HG03469 (cell line): ENCODE measurements at regions not wholly inside any gene's neighbourhood (a gene's known extent, or its start where the extent isn't known, plus 50 kb on each side); places are given as distances from the start of the nearest gene placed in this dataset.

Experiments
- ATAC-seq: cut with Tn5 transposase; IDR thresholded peaks from one replicate; pipeline ENCODE4 v1.9.1; 2021; ENCODE audit warnings: mild to moderate bottlenecking, moderate library complexity, moderate number of reproducible peaks; ENCODE audit not compliant: unreplicated experiment

DNA sequence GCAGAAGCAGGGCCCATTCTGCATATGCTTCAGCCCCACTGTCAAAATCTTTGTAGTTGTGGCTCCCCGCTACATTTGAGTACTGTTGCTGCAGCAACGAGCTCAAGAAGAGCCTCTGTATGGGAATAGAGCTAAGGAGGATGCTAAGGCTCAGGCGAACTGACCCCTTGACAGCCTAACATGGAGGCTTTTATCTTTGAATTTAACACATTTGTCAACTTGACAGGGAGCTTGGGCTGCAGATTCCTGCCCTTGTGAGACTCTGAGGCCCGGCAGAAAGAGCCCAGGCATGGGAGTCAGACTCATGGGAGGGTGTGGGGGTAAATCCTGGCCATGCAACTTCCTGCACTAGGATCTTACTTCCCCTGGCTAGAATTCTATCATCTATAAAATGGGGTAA is 278.7 kb upstream of the CITED2 start:
- ATAC-seq = no peak

DNA sequence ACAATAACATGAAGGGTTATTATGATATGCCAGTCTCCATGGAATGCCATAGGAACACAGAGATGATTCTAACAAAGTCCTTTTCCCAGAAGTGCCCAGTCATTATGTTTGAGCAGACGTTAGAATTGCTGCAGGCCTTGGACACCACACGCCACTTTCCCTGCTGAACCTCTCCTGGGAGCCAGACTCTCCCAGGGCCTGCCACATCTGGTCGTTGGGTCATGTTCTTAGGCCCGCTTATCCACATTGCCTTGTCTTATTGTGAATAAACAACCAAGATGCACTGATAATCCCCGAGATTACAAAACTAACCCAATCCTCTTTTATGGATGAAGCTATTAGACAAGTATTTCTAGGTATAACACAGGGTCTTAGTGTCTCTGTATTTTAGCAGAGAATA is 276.5 kb upstream of the CITED2 start:
- ATAC-seq = no peak

DNA sequence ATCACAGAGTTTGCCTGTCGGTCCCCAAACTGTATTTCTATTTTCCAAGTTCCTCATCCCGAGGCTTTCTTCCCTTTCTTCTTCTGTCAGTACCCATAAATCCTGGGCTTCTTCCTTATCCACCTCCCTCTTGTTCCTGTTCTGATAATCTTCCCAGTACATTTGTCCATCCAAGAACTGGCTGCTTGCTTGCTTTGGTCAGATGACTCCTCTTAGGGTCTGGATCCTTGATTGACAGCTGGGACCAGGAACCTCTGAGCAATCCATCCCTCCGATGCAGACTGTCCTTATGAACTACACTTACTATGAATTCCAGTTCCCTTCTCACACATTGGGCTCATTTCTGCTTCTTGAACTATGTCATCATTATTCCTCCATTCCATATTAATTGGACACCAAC is 275.3 kb upstream of the CITED2 start:
- ATAC-seq = no peak

DNA sequence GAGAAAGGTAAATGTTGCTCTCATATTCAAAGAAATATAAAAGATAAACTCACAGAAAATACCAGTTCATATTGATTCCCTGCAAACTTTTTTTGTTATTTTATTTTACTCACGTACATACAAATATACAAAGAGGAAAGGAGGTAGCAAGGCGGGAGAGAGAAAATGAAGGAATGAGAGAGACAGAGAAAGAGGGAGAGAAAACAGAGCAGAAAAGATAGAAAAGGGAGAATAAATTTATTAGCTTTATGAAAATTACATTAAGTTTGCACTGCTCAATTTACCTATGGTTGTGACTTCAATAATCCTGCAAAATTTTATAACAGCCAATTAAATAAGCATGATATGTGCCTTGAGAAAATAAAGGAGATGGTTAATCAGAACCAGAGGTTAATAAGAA is 274.7 kb upstream of the CITED2 start:
- ATAC-seq = no peak

DNA sequence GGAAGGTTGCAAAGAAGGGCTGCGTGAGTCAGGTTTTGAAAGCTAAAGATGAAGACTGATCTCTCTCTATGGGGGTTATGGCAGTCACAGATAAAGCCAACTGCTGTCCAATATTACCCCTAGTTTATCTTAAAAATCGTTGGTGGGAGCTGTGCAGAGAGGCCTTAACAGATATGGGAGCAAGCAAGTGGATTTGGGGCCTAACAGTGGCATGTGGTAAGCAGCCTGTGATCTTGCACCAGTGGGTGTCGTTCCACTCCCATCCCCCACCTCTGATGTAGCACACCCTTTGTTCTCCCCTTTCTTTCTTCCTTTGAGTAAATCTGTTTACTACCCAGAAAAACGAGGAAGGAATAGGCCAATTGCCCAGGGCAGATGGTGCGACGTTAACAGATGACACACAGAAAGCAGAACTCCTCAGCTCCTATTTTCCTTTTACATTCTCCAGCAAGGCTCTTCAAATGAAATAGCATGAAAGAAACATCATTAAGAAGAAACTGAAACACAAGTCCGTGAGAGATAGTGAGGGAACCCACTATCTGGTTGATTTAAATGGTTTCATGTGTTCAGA is 274.1 kb upstream of the CITED2 start:
- ATAC-seq = no peak

DNA sequence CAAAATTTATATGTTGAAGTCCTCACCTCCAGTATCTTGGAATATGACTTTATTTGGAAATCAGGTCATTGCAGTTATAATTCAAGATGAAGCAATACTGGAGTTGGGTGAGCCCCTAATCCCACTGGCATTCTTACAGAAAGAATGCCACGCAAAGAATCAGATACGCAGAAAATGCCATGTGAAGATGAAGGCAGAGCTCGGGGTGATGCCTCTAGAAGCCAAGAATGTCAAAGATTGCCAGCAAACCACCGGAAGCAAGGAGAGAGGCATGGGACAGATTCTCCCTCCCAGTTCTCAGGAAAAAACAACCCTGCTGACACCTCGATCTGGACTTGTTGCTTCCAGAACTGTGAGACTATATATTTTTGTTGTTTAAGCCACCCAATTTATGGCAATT is 273.4 kb upstream of the CITED2 start:
- no peak for ATAC-seq

DNA sequence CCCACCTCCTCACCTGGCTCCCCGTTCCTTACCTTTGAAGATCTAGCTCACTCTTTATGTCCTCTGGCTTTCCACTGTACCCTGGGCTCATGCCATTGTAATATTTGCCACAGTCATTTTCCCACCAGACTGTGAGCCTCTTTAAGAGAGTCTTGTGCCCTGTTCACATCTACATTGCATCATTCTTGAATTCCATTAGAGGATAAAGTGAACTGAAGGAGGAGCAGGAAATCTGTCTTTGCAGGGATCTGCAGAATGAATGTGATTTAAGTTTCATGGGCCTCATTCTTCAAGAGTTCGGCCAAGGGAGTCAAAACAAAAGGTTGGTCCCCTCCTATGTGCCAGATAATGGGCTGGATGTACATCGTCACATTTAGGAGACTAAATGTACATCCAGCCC is 272.6 kb upstream of the CITED2 start:
- no peak for ATAC-seq

DNA sequence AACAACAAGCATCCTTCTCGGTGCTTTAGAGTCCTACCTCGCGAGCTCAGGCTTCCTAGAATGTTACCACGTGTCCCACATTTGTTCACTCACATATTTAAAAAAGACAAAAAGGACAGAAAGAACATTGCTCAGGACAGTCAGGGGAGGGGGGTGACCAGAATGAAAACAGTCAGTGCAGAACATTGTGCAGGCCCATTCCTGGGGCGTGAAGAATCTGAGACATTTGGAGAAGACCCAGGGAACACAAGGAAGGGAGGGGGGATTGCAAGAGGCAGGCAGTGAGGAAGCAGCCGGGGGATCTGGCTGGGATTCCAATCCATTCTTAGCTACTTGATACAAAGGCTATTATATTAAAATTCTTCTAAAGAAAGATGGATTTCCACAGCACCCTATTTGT is 270.4 kb upstream of the CITED2 start:
- no peak for ATAC-seq

DNA sequence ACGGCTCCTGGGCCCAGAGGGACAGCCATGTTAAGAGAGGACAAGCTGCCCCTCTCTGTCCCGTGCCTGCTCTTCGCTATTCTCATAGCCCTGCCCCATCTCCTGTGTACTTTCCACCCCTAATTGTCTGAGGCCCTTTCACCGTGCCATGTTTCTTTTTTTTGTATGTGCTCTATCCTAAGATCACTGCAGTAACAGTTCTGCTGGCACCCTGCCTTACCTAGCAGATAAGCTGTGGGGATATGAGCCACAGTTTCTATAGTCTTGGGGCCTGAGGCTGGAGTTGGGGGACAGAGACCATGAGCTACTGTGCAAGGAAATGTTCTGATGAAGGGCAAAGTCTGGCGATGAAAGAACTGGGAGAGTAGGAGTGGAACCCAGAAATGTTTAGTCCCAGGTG is 269.5 kb upstream of the CITED2 start:
- ATAC-seq = no peak

DNA sequence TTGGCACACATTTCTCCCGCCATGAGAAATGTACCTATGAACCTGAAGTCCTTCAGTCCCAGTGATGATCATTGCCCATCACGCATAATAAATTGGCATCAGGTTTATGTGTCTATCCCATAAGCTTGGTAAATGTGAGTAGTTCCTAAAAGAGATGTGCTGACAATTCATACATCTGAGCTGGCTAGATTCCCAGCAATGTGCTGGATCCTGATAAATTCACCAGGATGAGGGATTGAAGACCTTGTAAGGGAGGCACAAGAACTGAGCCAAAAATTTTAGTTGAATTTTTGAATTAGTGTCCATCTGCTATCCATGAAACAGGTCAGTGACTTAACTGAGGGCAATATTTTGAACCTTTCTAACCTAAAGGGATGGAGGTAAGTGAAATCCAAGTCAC is 267.9 kb upstream of the CITED2 start:
- ATAC-seq = no peak

DNA sequence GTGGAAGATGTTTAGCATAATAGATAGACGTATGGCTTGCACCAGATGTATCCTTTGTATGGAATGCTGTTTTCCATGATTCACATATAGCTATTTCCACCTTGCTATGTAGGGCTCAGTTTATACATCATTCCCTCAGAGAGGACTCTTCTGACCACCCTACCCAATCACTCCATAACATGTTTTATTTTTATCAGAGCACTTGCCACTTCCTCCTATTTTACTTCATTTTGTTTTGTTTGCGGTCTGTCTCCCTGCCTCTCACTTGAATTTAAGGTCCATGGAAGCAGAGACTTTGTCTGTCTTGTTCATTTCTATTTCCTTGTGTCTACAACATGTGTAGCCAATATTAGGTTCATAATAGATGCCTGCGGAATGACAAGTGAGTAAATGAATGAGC is 266.9 kb upstream of the CITED2 start:
- ATAC-seq = no peak

DNA sequence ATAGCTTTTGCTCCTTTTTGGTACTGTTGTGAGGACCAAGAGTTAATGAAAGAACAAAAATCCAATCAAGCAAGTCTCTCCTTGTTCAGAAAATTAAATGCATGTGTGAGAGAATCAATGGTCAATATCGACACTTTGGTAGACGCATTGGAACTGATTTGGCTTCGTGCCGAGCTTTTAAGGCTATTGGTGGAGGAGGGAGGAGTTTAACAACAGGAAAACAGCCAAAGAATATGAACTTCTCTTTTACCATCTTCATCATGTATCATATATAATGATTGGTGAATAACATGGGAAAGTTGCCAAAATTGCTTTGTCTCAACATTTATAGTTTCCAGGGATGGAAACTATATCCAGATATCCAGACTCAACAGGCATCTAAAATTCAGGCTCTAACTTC is 266.5 kb upstream of the CITED2 start:
- no peak for ATAC-seq

DNA sequence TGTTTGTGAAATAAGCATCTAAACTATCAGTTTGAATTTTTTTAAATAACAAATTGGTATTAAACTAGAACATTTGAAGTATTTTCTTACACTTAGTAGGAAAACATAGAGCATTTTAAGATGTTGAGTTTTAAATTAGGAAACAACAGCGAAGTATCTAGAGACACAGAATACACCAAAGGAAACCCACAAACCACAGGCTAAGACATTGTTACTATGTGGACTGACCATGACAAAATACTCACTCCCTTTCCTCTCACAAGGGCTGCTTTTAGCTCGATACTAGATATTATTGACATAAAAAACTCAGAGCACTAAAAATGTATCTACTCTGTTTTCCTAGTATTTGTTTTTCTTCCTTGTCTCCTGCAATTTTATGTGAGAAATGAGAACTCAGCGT is 266.0 kb upstream of the CITED2 start:
- ATAC-seq = peak; percentile 98

DNA sequence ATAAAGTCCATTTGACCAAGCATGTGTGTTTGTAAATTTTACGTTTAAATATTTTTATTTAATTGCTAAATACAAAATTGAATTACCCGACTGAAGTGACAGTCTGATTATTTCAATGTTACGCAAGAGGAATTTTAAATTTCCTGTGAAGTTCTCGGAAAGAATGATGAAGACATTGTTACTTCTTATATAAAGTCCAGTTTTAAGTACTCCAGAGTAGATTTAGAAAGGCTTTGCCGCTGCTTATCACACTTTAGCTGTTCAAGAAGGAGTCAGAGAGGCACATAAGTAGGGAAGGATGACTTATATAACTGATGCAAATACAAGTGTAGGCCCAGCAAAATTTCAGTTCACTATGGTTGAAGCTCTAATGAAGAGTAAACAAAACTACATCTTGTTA is 265.1 kb upstream of the CITED2 start:
- ATAC-seq = no peak

DNA sequence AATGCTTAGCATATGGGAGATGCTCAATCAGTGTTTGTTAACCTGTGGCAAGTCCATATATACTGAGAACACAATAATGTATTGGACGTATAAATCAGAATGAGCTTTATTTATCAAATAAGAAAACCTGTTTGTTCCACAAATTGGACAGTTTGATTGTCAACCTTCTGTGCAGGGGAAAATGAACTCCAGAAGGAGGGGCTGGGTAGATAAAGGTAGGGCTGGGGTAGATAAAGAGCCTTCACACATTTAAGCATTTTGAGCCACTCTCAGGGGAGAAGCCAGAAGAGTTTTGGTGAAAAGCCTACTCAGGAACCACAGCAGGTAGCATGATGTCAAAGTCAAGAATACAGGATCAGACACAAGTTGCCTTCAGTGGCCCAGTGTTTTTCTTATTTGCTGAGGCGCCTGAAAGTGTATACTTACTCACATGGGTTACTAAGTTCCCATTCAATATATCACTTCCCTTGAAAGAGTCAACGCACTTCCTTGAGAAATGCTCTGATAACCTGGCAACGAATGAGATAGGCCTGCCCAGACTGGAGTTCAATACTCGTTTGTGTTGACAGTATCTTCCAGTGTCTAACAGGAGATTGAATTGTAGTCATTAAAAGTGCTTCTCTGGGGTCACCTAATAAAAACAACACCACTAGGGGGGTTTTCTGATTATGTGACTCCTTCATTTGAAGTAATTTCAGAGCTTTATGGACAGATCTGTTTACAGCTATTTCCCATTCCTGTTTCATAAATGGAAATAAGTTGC is 263.9 kb upstream of the CITED2 start:
- ATAC-seq = no peak

DNA sequence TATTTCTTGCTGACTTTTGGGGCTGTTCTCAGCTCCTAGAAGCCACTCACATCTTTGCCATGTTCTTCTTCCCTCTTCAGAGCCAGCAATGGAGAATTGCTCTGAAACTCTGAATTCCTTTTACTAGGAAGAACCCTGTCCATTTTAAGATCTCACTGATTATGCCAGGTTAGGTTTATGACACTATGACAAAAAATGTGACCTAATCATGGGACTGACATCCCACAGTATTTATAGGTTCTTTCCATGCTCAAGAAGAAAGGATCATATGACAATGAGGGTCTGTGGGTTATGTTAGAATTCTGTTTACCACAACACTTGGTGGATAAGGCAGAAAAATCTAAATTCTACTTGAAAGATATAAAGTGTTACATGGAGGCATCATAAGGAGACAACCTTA is 263.3 kb upstream of the CITED2 start:
- ATAC-seq = no peak

DNA sequence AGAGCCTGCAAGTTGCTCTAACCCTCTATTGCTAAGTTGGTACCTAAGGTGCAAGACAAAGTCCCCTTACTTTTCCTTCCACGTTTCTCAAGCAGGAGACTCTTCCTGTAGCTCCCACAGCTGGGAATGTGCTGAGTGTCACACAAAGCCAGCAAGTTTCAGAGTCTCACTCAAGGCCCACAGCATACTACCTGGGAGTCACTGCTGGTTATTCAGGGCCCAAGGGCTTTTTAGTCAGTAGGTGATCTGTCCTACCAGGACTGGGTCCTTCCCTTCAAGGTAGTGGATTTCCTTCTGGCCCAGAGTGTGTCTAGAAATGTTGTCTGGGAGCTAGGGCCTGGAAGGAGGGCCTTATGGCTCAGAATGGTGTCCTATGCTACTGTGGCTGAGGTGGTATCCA is 261.9 kb upstream of the CITED2 start:
- ATAC-seq = no peak

DNA sequence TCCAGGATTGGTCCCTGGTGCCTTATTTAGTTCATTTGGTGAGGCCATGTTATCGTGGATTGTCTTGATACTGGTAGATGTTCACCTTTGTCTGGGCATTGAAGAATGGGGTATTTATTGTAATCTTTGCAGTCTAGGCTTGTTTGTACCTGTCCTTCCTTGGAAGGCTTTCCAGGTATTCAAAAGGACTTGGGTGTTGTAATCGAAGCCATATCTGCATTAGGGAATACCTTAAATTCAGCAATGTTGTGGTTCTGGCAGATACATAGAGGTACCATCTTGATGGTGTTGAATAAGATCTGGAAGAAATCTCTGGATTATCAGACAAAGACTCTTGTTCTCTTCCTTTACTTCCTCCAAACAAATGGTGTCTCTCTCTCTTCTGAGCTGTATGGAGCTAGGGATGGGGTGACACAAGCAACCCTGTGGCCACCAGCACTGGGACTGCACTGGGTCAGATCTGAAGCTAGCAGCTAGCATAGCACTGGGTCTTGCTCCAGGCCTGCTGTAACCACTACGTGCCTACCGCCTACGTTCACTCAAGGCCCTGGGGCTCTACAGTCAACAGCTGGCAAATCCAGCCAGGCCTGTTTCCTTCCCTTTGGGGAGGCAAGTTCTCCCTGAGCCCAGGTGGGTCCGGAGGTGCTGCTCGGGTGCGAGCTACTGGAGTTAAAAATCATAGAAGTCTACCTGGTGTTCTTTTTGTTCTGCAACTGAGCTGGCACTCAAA is 261.1 kb upstream of the CITED2 start:
- ATAC-seq = no peak

DNA sequence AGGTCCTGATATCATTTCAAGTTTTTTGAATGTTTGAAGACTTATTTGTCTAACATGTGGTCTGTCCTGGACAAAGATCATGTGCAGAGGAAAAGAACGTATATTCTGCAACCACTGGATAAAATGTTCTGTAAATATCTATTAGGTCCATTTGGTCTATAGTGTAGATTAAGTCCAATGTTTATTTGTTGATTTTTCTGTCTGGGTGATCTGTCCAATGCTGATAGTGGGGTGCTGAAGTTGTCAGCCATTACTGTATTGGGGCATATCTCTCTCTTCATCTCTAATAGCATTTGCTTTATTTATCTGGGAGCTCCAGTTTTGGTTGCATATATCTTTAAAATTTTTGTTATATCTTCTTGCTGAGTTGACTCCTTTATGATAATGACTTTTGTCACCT is 258.4 kb upstream of the CITED2 start:
- ATAC-seq = no peak

DNA sequence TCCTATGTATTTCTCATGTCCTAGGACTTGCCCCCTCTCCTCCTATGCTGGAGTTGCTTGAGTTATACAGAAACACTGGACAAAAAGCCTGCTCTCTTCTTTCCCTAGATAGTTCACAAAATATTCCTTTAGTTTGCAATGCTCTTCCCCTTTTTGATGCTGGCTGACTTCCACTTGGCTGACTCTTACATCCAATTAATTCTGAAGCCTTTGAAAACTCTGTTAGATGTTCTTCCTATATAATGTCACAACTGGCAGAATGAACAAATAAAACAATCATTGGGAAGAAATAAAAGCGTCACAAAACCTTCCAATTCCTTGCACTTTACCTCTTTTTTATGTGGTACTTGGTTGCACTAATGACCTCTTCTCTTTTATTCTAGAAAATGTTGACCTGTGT is 253.8 kb upstream of the CITED2 start:
- no peak for ATAC-seq

DNA sequence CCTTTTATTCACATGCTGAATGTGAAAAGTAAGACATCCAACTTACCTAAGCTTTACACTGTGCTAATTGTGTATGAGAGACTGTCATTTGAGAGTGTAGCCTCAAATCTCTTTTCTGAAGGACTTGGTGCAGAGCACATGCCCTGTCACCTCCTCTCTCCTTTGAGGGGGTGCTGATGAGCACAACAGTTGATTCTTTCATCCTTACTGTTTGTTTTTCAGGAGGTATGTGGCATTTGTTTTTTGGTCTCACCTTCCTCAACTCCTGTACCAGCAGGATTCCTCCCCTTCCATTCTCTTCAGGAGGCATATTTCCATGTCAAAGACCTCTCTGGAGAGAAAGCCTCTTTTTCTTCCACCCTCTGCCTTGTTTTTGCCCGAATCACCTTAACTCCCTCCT is 252.6 kb upstream of the CITED2 start:
- no peak for ATAC-seq
